OCI-M1 (cell line): ENCODE measurements at regions not wholly inside any gene's neighbourhood (a gene's known extent, or its start where the extent isn't known, plus 50 kb on each side); places are given as distances from the start of the nearest gene placed in this dataset.
"Not testable (repeated sequence)": the region's sequence is repeated elsewhere in the genome, so short reads cannot be mapped to it uniquely, and the experiment has no call there.

Source experiments
- DNase-seq: peaks from one replicate; lab custom pipeline; 2025; lab: John Stamatoyannopoulos, UW

DNA sequence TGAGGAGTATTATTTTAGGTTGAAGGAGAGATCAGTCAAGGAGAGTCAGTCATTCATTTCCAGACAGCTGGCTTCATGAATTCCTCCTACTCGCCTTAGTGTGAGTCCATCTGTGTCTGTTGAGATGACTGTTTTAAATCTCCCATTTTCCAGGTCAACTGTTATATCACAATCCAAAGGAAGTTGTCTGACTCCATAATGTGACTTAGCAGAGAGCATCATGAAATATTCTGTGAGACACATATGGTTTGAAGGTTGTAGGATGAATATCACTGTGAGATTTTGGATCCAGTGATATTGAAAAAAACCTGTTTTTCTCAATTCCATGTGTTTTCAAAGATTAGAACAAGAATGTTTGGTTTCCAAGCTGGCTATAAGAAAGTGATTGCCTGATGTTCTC, 530.2 kb upstream of the MAN1A1 start:
- no peak for DNase-seq

DNA sequence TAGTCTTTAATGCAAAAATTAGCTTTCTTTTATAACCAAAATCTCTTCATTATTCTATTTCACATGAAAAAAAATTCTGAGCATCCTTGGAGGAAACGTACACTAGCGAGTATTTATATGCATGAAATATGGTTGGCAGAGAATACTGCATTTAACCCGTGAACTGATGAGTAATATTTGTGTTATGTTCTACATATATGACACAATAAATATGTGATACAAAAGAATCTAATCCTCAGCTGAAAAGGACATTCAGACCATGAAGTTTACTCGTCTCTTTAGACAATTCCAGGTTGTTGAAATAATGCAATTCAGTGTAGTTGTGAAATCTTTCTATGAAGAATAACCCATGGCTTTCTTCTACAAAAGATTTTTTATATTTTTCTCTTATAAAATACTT, 524.8 kb upstream of the MAN1A1 start:
- no peak for DNase-seq

DNA sequence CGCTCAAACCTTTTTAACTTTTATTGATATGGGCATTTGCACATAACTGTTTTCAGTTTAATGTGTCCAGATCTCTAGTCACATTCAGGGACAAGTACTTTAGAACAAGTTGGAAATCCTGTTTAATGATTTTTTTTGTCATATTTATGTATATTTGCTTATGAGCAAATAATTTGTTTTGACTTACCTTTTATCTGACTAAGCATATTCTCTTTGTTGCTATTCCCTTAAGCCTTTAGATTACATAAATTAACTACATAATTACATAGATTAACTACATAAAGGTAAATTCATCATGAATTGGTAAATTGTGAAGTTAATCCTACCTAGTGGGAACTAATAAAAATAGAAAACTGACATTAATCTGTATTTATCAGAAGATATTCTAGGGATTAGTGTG, 523.5 kb upstream of the MAN1A1 start:
- DNase-seq = no peak

DNA sequence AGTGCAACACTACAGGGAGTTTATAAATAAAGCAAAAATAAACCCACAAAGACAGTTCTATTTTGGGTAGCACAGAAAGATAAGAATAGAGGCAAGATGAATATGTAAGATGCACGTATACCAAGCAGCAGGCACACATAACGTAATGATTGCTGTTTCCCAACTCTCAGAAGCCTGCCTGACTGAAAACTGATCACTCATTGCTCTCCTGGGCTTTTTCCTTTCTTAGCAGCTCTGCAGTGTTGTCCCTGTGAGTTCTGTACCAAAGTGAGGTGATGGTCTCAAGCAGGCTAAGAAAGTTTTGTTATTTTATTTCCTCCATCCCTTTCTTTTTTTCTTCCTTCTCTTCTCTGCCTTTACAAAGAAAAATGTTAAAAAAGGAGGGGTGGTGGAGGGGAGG, 522.0 kb upstream of the MAN1A1 start:
- DNase-seq = no peak

DNA sequence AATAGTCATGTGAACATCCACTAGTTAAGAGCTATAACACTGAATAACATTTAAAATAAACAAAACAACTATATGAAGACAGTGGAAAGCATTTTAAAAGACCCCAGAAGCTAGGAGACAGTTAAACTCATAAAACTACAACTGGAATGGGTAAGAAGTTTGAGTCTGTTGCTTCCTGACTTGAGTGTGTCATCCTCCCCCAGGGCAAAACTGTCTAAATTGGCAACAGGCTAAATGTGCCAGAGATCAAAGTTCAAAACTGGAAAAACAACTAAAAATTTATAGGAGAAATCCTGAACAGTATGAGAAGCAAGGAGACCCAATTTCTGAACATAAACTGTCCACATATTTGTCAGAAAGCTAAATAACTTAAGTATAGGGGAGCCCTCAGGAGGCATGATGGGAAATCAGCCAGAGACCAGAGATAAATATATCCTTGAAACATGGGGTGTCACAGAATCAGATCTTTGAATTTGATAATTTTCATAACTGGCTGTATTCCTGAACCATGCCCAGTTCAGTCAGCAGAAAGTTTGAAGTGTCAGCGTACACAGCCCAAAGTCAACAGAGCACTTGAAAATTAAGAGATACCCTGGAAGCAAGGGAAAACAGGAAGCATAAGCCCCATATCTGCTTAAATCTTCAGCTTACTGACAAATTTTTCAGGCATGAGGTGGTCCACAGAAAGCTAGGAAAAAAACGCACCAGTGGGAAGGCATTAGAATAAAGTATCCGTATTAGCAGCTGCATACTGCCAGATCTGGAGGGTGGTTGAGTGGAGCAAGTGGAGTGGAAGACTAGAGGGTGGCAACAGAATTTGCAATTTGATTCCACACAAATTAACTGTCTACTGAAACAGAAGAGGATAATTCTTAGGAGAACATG, 516.1 kb upstream of the MAN1A1 start:
- DNase-seq = no peak

DNA sequence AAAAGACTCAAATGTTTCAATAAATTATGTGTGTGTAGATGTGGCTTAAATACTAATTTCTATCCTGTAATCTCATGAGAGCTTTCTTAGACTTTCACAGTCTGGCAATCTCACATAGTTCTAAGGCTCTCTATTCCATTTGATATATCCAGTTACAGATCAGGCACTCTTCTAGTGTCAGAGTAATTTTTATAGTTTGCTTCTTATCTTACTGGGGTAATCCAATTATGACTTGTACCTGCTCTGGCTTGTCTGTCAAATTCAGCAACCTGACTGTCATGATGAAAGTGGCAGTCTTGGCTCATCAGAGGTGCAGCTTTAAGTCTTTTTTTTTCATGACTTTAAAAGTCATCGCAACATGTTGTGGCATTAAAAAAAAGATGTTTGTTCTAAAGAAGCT, 513.2 kb upstream of the MAN1A1 start:
- no peak for DNase-seq

DNA sequence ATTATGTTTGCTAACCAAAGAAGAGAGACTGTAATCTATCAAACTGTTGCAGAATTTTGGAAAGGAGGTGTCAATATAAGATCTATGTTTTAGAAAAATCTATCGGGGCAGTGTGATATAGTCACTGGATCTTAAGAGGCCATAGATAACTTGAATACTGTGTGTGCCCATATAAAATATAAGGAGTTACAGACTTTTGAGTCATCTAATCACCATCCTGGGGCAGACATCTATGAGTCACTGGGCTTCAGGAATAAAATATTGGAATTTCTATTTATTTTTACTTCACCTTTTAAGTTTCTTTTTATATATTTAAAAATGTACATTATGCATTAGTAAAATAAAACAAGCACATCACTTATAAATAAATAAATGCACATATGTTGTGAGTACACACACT, 509.3 kb upstream of the MAN1A1 start:
- DNase-seq = no peak

DNA sequence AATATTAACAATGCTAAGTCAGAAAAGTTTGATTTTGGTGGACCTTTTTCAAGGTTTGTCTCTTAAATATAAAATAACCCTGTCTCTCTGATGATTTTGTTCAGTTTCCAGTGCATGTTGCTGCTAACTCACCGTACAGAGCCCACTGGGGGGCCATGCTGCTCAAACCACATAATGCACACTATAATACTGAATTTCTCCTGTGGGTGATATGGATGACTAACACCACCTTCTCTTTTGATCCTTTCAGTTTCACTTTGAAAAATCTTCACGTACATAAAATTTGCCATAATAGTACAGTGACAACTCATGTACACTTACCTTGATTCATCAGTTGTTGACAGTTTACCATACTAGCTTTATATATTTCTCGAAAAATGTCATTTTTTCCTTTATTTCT, 506.6 kb upstream of the MAN1A1 start:
- DNase-seq = peak; percentile 88

DNA sequence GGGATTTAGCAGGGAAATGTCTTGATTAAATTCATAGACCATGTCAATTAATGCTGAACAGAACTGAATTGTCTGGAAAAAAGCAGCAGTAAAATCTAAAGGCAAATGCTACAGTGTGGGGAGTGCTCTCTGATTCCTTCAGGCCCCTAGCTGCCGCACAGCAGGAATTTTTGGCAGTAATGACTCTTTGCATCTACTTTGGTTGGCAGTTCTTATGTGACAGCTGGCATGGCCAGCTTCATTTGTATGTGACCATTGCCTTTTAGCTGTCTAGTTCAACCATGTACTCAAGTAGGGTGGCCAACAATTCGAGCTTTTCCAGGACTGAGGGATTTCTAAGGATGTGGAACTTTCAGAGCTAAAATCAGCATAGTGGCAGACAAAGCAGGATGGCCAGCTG, 499.1 kb upstream of the MAN1A1 start:
- no peak for DNase-seq

DNA sequence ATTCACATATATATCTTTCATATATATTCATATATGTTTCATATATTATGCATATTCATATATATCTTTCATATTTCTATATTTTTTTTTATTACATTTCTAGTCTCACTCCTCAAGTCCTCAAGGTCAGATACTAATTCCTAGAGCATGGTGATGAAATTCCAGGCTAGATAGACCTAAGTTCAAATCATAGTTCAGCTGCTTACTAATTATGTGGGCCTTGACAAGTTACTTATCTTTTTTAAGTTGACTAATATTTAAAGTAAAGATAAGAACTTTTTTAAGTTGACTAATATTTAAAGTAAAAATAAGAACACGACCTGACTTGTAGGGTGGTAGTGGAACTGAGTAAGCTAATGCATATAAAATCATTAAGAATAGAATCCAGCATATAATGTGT, 495.6 kb upstream of the MAN1A1 start:
- no peak for DNase-seq

DNA sequence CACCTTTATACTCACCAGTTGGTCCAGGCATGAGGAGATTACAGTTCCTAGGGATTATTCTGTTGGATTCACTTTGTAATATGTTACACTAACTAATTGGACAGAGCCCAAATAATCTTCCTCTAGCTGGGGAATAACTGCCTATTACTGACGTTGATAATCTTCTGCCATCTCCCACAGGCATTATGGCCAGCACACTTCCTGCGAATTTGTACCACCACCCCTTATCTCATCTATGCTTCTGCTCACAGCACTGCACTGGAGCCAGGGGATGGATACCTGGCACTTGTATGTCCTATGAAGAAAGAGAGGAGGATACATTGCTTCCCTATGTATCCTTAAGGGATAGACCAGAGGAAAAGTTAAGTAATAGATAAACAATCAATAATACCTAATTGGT, 494.8 kb upstream of the MAN1A1 start:
- peak; percentile 33 for DNase-seq

DNA sequence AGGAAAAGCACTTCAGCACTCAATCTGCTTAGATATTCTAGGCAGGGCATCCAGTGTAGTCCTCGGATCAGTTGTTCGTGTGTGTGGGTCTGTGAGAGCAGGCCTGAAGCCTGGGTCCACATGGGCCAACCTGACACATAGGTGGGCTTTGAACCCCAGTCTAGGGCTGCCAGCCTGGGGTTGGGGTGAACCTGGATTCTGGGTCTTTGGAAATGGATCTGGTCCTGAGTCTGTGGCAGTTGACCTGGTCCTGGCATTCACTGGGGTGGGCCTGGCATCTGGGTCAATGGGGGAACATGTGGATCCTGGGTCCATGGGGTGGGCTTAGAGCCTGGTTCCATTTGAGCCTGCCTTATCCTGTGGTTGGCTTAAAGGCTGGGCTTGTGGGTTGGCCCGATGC, 492.6 kb upstream of the MAN1A1 start:
- DNase-seq = no peak

DNA sequence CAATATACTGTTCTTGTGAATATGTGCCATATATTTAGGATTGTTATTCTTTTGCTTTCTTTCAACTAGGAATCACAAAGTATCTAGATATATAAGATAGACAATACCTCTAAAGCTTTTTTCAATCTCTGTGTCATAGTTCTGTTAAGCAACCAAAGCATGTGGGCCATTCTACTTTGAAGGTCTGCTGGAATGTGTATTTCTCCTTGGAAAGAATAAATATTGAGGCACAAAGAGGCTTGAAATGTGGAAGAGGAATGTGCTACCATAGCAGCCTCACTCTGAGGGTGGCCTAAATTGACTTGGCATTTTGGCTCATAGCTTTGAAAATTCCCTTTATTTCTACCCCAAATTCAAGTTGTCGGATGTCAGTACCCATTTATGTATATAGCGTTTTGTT, 488.5 kb upstream of the MAN1A1 start:
- DNase-seq = no peak

DNA sequence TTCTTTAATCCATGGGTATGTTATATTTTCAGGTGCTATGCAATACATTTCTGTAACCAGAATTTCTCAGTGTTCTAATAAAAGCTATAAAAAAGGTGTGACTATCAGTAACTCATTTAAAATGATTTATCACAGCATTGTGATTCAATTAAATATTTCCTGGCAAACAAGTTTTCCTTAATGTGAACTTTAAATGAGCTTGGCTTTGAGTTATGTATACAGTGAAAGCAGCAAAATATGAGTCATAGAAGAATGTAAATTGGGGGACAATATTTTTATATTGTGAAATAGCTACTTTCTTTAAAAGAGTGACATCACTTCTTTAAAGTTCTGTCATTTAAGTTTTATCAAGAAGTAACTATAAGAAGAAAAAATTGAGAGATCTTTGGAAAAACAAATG, 484.9 kb upstream of the MAN1A1 start:
- no peak for DNase-seq

DNA sequence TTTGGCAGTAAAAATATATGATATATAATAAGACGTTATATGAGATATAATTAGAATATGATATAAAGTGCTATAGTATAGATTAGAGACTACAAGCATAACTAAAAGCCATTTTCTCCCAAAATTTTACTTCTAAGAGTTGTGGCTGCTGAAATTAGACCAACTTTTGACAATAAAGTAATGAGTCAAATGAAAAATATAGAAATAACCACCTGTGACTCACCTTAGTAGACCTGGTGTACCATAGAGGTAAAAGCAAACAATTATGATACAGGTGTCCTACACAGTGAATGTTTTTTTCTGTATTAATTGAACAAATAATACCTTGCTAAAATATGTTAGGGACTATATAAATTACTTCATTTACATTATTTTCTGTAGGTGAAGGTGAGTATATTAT, 482.9 kb upstream of the MAN1A1 start:
- no peak for DNase-seq

DNA sequence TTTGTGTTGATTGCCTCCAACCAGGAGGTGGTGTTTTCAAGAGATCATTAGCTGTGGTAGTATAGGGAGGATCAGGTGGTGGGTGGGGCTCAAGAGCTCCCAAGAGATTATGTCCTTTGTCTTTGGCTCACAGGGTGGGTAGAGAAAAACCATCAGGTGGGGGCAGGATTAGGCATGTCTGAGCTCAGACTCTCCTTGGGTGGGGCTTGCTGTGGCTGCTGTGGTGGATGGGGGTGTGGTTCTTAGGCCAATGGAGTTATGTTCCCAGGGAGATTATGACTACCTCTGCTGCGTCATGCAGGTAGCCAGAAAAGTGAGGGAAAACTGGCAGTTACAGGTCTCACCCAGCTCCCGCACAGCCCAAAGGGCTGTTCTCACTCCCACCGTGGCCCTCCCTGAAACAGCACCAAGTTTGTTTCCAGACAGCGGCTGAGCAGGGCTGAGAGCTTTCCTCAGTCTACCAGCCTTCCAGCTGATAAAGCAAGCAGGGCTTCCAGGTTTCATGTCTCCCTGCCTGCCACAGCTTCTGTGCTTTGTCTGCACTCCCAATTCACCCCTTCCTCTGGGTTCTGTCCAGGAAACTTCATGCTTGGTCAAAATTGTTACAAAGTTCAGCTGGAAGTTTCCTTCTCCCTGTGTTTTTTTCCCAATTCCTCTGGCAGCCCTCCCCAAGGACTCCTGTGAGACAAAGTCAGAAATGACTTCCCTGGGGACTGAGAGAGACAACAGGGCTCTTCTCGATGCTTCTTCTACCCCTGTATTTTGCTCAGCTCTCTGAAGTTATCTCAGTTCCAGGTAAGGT, 481.1 kb upstream of the MAN1A1 start:
- DNase-seq = no peak

DNA sequence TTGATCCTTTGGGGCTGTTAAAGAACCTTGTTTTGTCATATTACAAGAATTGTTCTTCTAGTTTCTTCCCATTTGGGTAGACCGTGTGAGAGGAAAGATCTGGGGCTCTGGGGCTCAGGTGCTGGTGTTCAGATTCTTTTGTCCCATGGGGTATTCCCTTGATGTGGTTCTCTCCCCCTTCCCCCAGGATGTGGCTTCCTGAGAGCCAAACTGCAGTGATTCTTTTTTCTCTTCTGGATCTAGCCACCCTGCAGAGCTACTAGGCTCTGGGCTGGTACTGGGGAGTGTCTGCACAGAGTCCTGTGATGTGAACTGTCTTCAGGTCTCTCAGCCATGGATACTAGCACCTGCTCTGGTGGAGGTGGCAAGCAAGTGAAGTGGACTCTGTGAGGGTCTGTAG, 480.5 kb upstream of the MAN1A1 start:
- DNase-seq = no peak

DNA sequence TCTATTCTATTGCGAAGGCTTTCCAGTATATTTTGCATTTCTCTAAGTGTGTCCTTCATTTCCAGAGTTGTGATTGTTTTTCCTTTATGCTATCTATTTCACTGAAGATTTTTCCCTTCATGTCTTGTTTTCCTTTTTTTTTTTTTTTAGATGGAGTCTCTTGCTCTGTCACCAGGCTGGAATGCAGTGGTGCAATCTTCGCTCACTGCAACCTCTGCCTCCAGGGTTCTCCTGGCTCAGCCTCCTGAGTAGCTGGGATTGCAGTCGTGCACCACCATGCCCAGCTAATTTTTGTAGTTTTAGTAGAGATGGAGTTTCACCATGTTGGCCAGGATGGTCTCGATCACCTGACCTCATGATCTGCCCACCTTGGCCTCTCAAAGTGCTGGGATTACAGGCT, 479.9 kb upstream of the MAN1A1 start:
- DNase-seq = not testable (repeated sequence)

DNA sequence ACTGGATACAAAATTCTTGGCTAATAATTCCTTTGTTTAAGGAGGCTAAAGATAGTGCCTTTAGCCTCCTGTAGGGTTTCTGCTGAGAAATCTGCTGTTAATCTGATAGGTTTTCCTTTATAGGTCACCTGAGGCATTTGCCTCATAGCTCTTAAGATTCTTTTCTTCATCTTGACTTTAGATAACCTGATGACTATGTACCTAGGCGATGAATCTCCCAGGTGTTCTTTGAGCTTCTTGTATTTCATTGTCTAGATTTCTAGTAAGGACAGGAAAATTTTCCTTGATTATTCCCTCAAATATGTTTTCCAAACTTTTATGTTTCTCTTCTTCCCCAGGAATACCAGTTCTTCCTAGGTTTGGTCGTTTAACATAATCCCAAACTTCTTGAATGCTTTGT, 479.4 kb upstream of the MAN1A1 start:
- DNase-seq = no peak

DNA sequence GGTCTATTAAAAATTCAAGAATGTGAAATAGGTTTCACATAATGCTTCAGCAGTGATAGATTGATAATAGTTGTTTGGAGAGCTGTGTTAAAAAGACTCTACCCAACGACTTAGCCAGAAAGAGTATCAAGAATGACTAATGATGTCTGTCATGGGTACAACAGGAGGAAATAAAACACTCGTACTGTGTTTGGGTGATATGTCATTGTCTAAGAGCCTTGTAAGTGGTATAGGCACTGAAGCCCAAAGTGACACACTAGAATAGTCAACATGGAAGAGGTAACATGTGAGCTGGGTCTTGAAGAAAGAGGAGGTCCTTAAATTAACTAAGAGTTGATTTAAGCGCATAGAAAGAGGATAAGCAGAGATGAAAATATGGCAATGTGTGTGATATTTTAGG, 471.8 kb upstream of the MAN1A1 start:
- no peak for DNase-seq

DNA sequence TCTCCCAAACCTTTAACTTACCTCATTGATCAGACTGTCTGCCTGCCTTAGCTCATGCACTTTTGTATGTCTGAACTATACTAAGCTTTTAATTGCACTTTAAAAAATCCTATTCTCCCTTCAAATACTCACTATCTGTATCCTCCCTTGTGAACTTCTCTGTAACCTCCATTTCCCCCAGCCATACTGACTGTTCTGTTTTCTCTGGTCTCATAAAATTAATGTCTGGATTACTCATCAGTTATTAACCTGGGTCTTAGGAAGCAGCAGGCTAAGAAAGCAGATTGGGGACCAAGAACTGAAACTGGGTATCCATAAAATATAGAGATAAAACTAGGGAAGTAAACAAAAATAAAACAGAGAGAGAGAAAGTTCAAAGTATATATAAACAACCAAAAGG, 469.3 kb upstream of the MAN1A1 start:
- no peak for DNase-seq

DNA sequence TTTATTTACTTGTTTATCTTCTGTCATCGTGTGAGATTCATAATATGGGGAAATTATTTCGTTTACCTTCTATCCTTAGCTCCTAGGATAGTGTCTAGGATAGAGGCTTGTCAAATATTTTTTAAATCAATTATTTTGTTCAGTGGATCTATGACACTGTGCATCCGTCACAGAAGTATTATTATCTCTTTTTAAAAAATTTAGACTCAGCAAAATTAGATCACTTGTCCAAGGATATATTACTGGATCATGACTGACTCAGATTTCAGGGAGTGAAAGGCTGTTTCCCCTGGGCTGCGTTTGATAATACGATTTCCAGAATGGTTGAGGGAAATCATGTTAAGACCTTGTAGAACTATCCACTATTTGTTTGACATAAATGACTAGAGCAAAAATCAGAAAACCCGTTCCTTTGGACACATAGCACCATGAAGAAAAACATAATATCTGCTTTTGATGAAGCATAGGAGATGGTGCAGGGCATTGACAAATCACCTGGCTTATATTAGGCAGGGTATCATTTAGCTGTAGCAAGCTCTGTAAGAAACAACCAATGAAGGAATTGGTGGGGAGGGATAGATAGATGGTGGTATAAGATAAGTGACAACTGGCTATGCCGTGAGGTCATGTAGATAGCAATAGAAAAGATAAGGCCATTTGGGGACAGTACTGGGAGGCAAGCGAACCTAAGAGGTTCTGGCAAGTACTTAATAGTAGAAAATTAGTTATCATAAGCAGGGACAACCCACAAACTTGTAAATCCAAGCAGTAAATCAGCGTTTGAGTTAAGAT, 465.2 kb upstream of the MAN1A1 start:
- no peak for DNase-seq

DNA sequence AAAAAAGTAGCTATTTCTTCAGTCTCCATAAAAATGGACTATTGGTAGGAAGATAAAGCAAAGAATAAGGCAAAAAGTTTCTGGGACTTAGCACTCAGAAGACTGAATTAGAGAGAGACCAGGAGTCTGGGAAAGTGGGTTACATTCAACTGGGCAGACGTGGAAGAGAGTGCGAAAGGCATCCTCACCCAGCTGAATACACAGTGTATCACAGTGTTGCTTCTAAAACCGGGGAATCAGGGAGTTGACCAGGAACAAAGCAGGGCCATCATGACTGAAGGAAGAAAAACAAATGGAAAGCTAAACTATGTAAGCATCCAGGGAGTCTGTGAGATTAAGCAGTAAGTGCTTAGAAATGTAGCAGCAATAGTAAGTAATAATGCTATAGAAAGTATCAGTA, 452.9 kb upstream of the MAN1A1 start:
- no peak for DNase-seq
